HT1080 (cell line): ENCODE measurements at regions not wholly inside any gene's neighbourhood (a gene's known extent, or its start where the extent isn't known, plus 50 kb on each side); places are given as distances from the start of the nearest gene placed in this dataset.
"Not testable (repeated sequence)": the region's sequence is repeated elsewhere in the genome, so short reads cannot be mapped to it uniquely, and the experiment has no call there.

ENCODE experiments used
- DNase-seq: peaks from one replicate; pipeline ENCODE4 v3.0.0-alpha.2; 2015; ENCODE audit warnings: low read depth

DNA sequence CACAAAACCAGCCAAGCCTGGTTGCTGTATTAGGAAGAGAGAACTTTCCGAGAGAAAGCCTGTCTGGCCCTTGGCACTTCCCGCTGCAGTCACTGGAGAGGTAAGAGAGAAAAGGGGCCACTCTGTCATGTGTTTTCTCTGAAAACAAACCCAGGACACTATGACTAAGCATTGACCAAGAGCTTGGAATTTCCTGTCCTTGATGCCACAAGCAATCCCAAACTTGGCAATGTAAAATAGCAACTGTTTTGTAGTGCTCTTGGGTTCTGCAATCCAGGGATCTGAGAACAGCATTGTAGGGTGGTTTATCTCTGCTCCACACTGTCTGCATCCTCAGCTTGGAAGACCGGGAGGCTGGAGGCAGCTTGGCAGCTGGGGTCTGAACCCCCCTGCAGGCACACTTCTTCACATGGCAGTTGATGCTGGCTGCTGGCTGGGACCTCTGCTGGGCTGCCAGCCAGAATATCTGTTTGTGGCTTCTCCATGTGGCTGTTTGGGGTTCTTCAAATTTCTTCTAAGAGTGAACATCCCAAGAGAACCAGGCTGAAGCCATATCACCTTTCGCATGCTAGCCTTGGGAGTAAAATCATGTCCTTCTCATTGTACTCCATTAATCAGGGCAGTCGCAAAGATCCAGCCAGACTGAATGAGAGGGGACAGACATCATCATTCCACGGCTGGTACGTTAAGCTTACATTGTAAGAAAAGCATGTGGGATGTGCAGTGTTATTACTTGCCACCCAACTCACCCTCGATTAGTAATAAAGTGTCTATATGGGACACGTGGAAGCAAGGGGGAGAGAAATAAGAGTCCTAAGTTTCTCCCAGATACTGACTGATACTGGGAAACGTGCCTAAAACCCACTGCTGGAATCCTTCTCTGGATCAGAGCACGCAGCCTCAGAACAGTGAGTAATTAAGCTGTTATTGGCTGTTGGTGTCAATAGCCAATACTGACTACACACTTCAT is 537.4 kb upstream of the B3GAT1 start:
- DNase-seq: peak; percentile 87

DNA sequence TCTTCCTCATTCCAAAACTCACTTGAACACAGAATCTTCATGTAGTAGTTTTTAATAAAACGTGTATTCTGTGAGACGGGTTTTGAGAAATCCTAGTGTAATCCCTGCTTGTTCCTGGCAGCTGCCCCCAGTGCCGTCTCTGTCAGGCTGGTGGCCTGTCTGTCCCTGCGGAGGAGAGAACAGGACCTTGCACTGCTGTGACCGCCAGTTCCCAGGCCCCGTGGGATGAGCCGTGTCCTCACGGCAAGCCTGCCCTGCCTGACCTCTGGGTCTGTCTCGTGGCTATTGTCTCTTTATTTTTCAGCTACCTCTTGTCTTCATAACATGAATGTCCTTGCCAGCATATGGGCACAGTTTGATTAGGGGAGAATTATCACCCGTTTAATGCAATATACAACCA is 535.5 kb upstream of the B3GAT1 start:
- DNase-seq: no peak

- no peak for DNase-seq
Measured at GRCh38 chr11:134945993-134946392, 534.0 kb upstream of the B3GAT1 start.

- no peak for DNase-seq
Measured at GRCh38 chr11:134944986-134945385, 532.9 kb upstream of the B3GAT1 start.

DNA sequence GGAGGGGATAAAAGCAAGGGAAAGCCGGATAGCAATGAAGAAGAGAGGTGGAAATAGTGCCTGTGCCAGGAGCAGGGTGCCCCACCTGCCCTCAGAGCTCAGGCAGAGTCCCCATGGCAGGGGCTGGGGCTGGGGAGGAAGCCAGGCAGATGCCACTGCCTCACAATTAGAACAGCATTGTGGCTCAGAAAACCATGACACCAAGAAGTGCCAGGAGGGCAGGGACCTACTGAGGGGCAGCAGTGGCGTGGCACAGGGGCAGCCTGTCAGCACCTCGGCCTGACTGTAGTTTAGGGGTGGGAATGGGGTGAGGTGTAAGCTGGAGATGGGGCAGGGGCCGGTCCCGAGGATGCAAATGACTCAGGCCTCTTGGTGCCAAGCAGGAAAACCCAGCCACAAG is 532.1 kb upstream of the B3GAT1 start:
- DNase-seq: no peak

DNA sequence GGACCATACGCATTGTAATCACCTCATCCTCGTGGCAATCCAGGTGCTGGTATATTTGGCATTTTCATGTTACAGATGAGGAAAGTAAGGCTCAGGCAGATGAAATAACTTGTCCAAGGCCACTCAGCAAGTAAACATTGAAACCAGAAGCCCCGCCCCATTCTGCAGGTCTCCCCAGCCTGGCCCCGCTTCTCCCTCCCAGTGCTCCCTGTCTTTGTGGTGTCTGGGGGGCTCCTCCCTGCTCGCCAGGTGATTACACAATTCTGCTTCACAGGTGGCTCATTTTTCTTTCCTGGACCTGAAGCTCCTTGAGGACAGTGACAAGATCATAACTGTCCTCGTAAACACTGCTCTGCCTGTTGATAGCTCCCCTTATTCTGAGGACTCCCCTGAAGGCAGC is 531.5 kb upstream of the B3GAT1 start:
- no peak for DNase-seq

DNA sequence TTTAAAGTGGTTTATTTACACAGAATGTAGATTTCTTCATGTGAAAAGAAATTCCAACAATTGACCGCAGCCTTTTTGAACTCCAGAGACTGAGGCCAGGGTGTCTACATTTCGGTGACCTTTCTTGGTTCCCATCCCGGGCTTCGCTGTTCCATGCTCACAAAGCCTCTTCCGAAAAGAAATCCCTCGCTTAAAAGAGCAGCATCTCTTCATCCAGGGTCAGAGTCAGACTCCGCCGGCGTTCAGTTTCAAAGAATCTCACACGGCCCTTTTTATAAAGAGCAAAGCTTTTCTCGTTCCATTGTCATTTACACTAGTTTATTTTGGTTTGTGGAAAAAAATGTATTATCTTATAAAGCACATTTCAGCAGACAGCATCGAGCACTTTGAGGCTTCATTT is 530.6 kb upstream of the B3GAT1 start:
- no peak for DNase-seq

DNA sequence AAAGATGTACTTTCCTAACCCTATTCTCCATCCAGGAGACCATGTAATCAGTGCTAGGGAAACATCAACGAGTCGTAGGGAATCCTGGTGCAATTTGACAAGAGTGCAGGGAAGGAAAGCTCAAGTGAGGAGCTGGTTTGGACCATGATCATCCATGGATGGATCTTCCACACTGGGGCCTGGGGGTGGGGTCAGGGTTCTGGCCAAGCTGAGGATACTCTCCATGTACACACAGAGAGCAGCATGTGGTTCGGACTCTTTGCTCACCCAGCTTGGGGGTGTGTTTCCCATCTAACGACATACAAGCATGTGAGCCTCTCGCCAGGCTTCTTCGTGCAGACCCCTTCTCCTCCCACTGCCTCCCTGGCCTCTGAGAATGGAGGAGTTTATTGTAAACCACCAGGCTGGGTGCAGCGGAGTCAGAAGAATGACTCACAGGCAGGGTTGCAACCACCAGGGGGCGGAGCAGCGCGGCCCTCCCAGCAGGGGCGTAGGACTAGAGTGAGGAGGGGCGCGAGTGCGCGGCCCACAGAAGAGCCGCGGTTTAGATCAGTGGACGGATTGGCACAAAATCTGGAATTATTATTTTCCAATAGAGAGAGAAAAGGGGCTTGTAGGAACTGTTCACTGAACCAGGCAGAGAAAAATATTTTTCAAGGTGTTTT is 530.0 kb upstream of the B3GAT1 start:
- DNase-seq: not testable (repeated sequence)

- DNase-seq: no peak
Measured at GRCh38 chr11:134941326-134941725, 529.3 kb upstream of the B3GAT1 start.

- DNase-seq: no peak
Measured at GRCh38 chr11:134940441-134941126, 528.5 kb upstream of the B3GAT1 start.

DNA sequence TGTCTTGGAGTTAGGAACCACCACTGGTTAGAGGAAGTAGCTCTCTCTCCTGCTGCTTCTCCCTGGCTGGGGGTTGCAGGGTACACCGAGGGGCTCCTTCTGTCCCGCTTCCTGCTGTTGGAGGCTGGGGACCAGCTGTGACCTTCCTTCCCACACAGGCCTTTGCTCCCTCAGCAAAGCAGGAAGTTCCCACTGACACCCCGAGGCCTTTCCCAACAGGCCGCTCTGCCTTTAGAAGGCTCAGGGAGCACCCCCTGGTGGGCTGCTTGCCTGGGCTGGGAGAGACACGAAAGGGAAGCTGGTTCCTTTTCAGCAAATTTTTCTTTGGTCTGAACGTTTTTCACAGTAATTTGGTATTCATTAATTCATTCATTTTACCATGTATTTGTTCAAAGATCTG is 527.9 kb upstream of the B3GAT1 start:
- DNase-seq: no peak

DNA sequence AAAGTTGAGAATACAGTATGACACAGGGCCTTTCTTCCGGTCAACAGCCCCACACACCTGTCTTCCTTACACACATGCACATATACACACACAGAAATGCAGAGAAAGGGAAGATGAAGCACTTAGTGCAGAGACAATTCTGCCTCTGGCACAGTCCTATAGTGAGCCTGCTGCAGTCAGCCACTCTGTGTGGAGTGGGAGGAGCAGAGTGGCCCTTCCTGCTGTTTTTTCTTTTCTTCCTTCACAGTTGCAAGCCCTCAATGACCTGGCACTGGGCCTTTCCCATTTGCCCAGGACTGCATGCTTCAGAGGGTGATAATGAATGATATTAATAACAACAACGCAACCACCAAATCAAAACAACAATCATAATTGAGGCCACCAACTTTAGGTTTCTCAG is 527.0 kb upstream of the B3GAT1 start:
- no peak for DNase-seq

- DNase-seq: no peak
Measured at GRCh38 chr11:134938212-134938611, 526.2 kb upstream of the B3GAT1 start.

- DNase-seq: not testable (repeated sequence)
Measured at GRCh38 chr11:134937193-134937592, 525.2 kb upstream of the B3GAT1 start.

- no peak for DNase-seq
Measured at GRCh38 chr11:134932761-134933160, 520.7 kb upstream of the B3GAT1 start.

- DNase-seq: no peak
Measured at GRCh38 chr11:134925432-134925831, 513.4 kb upstream of the B3GAT1 start.

DNA sequence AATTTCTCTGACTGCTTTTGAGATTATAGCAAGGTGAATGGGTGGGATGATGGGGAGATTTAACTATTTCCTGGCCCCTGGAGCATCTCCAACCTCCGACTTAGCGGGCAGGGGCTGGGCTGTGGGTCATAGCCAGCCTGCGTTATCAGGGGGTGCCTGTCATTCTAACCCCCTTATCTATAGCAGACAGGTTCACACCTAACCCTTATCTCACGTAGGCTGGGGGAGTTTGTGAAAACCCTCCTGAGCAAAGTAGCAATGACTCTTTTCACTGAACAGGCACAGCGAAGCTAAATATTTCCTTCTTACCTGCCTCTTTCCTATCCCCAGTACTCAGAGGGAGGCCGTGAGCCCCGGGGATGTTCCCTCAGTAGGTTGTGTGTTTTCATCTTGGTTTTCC is 511.4 kb upstream of the B3GAT1 start:
- no peak for DNase-seq

DNA sequence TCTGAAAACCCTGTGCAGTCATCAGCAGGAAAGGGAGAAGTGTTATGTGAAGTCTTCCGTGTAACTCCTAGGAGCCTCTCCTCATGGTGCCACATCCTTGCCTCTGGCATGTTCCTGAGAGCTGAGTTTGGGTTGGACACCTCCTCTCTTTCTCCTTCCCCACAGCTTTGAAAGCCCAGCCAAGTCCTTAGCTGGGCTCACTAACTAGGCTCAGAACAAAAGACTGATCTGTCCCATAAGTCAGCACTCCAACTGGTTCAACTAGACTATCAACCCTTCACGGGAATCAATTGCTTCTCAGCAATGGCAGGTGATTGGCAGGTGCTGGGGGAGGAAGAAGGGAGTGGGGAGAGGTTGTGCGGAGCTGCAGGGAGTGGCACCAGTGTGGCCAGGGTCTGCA is 509.9 kb upstream of the B3GAT1 start:
- DNase-seq: no peak

GRCh38 chr11:134920851-134921608 is 509.0 kb upstream of the B3GAT1 start:
- no peak for DNase-seq

GRCh38 chr11:134916421-134917213 is 504.6 kb upstream of the B3GAT1 start:
- no peak for DNase-seq

GRCh38 chr11:134915881-134916280 is 503.8 kb upstream of the B3GAT1 start:
- DNase-seq: no peak
